MM.1S (cell line): ENCODE measurements at regions not wholly inside any gene's neighbourhood (a gene's known extent, or its start where the extent isn't known, plus 50 kb on each side); places are given as distances from the start of the nearest gene placed in this dataset.
"Not testable (repeated sequence)": the region's sequence is repeated elsewhere in the genome, so short reads cannot be mapped to it uniquely, and the experiment has no call there.

ENCODE experiments used
- CTCF ChIP-seq: fragments of 300-600 bp; sonication (generic); IDR thresholded peaks from 2 replicates; pipeline ENCODE4 v1.5.1; 2016; ENCODE audit warnings: antibody characterized with exemption, low read length, mixed read lengths
- EZH2 ChIP-seq: fragments of 300-600 bp; sonication (generic); optimal IDR thresholded peaks from 2 replicates; pipeline ENCODE3; 2017; ENCODE audit warnings: low read depth, mild to moderate bottlenecking, antibody characterized with exemption, low read length, mixed read lengths

DNA sequence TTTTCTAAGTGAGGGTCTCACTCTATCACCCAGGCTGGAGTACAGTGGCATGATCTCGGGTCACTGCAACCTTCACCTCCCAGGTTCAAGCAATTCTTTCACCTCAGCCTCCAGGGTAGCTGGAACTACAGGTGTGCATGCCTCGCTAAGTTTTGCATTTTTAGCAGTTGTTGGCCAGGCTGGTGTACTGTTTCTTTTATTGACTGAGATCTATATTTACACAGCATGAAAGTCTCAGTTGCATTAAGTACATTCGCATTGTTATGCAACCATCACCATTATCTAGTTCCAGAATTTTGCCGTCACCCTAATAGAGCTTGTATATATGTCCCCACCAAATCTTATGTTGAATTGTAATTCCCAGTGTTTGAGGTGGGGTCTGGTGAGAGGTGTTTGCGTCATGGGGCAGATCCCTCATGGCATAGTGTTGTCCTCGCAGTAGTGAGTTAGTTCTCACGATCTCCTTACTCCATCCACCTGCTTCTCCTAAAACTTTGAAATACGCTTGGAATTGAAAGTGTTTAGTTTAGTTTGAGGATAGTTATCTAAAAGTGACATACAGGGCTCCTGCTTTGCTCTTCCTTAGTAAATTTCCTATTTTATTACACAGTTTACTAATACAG is 101.3 kb downstream of the SYT15B start:
- TF ChIP-seq CTCF, EZH2: not testable (repeated sequence)
